Cerebellar nuclear complex (tissue), 1 donor: ENCODE measurements at regions not wholly inside any gene's neighbourhood (a gene's known extent, or its start where the extent isn't known, plus 50 kb on each side); places are given as distances from the start of the nearest gene placed in this dataset.
"Not testable (repeated sequence)": the region's sequence is repeated elsewhere in the genome, so short reads cannot be mapped to it uniquely, and the experiment has no call there.

Experiments
- DNase-seq, 2 experiments: peaks; one replicate each; lab custom pipeline; 2025; lab: John Stamatoyannopoulos, UW

DNA sequence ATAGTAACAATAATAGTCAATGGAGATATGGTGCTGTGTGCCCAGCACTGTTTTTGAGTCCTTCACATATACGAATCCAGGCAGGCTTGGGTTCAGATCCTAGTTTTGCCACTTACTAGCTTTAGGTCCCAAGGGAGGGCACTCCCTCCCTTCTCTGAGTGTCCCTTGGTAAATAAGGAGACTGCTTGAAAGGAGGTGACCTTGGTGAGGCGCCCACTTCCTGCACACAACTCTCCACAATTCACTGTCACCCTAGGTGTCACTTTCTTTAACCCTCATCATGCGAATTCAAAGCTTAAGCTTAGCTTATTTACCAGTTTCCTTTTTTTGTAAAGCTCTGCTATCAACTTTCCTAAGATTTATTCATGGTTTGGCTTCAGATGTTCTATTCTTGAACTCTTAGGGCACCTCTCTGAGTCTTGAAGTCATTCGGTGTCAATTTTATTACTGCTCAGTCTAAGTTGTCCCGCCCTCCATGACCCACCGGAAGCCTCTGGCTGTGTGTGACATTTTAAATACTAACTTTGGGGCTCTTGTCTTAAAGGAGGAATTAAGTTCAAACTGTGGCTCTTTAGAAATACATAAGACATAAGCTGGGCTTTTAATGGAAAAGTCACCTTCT is 170.7 kb upstream of the ZNF618 start:
- DNase-seq, result no peak

DNA sequence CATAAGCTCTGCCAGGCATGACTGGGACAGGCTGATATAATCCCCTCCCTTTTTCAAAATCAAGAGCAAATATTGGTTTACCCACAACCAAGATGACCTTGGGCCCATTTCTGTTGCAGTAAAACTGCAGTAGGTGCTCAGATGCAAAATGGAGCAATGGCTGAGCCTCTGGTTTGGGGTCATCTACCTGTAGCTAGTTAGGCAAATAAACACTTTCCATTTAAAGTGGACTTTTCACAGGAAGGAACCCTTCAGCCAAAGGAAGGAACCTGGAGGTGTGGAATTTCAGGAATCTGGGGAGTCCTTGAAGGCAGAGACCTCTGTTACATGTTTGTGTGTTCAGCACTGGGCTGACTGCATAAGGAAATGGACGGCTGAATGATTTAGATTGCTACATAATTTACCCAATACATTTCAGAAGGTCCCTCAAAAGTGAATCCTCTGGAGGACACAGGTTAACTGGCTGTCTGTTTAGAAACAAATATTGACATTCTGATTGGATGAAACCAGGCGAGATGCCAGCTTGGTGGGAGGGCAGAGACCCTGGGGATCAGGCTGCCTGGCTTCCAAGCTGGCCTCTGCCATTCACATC is 170.1 kb upstream of the ZNF618 start:
- no peak for DNase-seq

DNA sequence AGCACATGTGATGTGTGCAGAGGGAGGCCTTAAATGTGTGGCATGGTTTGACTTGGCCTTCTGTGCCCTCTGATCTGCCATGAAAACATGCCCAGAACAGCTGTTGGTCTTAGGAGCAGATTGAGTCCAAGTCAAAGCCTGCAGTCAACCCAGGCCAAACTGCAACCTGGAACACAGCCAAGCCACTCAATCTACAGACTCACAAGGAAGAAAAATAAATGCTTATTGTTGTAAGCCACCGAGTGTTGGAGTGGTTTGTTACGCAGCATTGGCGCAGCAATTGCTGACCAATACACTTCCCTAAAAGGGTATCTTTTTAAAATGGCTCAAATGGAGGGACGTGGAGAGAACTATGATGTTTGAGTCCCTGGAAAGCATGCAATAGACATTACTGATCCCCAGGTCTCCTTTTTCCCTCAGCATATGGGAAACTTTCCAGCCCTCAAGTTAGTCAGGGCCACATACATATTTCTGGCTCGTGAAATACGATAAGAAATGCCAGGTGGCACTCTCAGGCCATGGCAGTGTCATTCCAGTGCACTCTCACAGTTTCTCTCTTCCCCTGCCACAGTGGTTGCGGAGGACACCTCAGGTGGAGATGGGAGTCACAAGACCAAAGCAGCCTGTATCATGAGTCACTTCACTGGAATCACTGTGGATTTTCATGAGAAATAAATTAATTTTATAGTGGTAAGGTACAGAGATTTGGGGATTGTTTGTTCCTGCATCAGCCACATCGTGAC is 168.0 kb upstream of the ZNF618 start:
- DNase-seq, result no peak

- no peak for DNase-seq
These were observed 167.0 kb upstream of the ZNF618 start for GRCh38 chr9:113708821-113709713.

GRCh38 chr9:113709721-113710120 is 166.4 kb upstream of the ZNF618 start:
- no peak for DNase-seq

DNA sequence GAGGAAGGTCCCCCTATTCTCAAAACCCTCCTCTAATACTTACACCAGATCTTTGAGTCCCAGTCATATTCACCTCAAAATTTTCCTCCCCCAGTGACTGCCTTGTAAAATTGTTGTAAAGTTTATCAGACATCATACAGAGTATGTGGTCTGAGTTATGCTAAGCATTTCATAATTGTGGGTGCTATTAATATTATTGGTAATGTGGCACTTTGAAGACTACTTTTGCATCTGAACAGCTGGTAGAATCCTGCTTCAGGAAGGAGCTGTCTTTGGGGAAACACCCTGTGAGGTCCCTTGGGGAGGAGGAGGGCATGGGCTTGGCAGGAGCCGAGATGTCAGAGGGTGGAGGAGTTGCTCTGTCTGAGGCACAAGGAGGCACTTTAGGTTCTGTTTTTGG is 164.9 kb upstream of the ZNF618 start:
- DNase-seq, result no peak

GRCh38 chr9:113712053-113712452 is 164.1 kb upstream of the ZNF618 start:
- no peak for DNase-seq

DNA sequence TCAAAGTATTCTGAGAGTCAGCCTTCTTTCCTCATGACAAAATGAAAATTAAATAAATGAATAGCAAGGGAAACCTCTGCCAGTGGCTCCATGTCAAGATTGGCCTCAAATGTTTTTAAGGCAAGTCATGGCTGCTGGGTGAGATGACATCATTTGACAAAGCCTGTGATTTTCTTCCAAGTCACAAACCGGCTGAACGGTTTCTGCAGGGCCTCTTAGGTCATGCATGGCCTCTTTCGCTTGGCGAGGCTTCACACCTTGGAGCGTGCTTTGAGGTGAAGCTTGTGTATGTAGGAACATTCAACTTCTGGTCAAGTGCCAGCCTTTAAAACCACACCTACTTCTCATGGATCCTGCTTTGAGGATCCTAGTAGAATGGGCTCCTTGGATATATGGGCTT is 161.0 kb upstream of the ZNF618 start:
- no peak for DNase-seq

DNA sequence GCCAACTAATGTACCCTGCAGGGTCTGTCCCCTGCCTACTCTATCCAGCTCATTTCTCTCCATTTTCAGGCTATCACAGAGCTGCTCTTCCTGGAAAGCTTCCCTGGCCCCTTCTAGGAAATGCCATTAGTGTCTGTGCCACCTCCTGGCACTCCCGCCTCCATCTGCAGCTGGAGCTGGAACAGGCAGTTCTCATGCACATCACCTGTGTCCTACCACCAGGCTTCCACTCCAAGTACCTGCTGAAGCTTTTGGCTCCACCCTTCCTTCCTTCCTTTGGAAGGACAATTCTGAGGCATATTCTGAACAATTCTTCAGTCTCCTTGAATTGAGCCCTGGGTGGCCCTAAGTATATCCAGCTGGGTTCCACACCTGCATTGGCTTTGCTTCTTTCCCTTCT is 156.2 kb upstream of the ZNF618 start:
- no peak for DNase-seq

DNA sequence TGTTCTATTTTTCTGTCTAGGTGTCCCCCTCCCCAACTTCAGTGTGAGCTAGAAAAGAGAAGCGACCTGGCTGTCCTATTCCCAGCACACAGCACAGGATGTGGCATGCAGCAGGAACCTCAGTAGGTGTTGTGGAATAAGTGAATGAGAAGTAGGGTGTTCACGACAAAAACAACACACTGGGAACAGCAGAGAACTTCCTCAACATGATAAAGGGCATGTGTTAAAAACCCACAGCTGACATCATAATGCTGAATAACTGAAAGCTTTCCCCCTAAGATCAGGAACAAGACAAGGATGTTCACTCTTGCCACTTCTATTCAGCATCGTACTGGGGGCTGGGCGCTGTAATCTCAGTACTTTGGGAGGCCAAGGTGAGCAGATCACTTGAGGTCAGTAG is 155.6 kb upstream of the ZNF618 start:
- DNase-seq, result no peak

DNA sequence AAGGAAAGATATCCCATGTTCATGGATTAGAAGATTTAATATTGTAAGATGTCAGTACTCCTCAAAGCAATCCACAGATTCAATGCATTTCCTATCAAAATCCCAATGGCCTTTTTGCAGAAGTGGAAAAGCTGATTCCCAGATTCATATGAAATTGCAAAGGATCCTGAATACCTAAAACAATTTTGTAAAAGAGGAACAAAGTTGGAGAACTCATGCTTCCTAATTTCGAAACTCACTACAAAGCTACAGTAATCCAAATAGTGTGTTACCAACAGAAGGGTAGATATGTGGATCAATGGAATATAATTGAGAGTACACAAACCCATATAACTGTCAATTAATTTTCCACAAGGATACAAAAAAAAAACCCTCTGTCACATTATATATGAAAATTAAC is 154.3 kb upstream of the ZNF618 start:
- DNase-seq, result no peak

- DNase-seq, result no peak
These were observed 151.9 kb upstream of the ZNF618 start for GRCh38 chr9:113724202-113724601.

DNA sequence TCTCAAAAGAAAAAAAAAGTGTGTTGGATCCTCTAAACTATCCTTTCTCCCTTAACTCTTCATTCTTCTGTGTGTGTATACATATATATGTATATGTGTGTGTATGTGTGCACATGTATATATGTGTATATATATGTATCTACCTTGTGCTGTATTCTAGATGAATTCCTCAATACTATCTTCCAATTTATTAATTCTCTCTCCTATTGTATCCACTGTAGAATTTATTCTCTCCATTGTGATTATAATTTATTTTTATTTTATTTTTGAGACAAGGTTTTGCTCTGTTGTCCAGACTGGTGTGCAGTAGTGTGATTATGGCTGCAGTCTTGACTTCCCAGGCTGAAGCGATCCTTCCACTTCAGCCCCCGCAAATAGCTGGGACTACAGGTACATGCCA is 147.1 kb upstream of the ZNF618 start:
- DNase-seq, result no peak

DNA sequence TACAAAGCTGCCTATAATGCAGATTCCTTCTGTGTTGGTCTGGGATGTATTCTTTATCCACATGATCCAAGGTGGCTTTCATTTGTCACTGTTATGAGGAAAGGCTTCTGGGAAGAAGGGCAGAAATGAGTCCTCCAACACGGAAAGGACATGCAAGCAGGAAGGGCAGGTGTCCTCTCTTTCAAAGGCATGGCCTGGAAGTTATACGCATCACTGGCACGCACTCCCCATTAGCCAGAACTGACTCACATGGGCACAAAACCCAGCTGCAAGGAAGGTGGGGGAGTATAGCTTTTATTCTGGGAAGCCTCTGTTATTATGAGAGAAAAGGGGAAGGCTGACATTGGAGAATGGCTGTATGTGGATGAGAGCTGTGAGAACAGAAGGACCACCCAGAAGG is 141.3 kb upstream of the ZNF618 start:
- DNase-seq, result no peak

DNA sequence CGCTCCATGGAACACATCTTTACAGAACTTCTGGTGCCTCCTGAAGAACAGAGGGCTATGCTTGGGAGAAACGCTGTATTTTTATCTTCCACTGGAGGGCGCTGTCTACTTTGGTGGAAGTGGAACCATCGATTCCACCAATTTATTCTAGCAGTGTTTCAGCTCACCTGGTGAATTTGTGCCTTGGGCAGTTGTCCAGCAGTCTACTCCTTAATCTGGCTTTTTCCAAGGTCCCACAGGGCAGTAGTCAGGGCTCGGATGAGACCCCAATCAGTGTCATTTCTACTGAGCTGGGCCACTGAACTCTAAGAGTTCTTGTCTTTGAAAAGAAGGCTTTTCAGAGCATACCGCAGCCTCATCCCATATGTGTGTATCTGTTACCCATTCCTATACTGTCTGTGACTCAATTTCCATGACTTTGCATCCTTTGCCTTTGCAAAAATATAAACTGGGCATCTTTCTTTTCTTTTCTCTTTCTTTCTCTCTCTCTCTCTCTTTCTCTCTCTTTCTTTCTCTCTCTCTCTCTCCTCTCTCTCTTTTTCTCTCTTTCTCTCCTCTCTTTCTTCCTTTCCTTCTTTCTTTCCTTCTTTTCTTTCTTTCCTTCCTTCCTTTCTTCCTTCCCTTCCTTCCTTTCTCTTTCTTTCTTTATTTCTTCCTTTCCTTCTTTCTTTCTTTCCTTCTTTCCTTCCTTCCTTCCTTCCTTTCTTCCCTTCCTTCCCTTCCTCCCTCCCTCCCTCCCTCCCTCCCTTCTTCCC is 138.4 kb upstream of the ZNF618 start:
- no peak for DNase-seq

- DNase-seq, result no peak
These were observed 137.6 kb upstream of the ZNF618 start for GRCh38 chr9:113738496-113738892.

- no peak for DNase-seq
These were observed 137.1 kb upstream of the ZNF618 start for GRCh38 chr9:113738893-113739604.

DNA sequence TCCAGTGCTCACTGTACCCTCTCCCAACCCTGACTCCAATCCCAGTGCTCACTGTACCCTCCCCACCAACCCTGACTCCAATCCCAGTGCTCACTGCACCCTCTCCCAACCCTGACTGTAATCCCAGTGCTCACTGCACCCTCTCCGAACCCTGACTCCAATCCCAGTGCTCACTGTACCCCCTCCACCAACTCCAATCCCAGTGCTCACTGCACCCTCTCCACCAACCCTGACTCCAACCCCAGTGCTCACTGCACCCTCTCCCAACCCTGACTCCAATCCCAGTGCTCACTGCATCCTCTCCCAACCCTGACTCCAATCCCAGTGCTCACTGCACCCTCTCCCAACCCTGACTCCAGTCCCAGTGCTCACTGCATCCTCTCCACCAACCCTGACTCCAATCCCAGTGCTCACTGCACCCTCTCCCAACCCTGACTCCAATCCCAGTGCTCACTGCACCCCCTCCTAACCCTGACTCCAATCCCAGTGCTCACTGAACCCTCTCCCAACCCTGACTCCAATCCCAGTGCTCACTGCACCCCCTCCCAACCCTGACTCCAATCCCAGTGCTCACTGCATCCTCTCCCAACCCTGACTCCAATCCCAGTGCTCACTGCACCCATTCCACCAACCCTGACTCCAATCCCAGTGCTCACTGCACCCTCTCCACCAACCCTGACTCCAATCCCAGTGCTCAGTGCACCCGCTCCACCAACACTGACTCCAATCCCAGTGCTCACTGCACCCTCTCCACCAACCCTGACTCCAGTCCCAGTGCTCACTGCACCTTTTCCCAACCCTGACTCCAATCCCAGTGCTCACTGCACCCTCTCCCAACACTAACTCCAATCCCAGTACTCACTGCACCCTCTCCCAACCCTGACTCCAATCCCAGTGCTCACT is 136.3 kb upstream of the ZNF618 start:
- not testable (repeated sequence) for DNase-seq

DNA sequence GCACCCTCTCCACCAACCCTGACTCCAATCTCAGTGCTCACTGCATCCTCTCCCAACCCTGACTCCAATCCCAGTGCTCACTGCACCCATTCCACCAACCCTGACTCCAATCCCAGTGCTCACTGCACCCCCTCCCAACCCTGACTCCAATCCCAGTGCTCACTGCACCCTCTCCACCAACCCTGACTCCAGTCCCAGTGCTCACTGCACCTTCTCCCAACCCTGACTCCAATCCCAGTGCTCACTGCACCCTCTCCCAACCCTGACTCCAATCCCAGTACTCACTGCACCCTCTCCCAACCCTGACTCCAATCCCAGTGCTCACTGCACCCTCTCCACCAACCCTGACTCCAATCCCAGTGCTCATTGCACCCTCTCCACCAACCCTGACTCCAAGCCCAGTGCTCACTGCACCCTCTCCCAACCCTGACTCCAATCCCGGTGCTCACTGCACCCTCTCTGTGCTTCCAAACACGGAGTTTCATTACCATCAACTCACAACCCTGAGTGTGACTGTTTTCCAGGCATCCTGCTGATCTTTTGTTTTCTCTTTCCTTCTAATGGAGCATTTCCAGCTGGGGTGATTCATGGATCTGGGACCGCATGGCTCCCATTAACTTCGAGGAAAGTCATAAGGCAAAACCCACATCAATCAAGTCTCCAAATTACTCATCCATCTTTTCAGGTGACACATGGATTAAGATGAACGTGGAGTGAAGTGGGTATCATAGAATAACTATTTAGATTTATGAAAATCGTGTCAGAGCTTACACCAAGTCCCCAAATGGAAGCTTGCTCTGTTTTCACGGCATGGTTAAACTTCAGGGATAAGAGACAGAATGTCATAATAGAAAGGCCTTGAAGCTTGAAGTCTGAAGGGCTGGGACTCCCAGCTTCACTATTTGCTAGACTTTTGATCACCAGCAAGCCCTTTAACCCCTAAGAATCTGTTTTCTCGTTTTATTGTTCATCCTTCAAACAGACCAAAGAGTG is 135.3 kb upstream of the ZNF618 start:
- not testable (repeated sequence) for DNase-seq
